HT1080 (cell line): ENCODE measurements at regions not wholly inside any gene's neighbourhood (a gene's known extent, or its start where the extent isn't known, plus 50 kb on each side); places are given as distances from the start of the nearest gene placed in this dataset.
A peak's percentile ranks its signal among the peaks of the same experiment; 100 is the strongest.

ENCODE experiments used
- DNase-seq: peaks from one replicate; pipeline ENCODE4 v3.0.0-alpha.2; 2015; ENCODE audit warnings: low read depth

GRCh38 chr13:69571606-69572323, 535.9 kb upstream of the ATXN8OS start:
- DNase-seq, result no peak

DNA sequence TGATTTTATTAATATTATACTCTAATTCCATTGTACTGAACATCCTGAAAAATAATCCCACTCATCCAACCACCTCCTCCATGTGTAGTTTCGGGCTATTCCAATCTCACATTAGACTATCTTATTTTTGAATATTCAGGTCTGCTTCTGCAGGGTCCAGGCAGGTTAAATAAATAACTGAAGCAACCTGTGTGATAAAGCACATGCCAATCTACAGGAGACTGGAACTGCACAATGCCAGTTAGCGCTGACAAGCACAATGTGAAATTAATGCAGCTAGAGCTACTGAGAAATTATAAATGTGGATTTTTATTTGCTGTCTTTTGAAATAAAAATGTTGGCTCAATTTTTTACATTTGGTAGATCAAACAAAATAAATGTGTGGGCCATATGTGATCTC, 540.1 kb upstream of the ATXN8OS start:
- DNase-seq, result no peak

DNA sequence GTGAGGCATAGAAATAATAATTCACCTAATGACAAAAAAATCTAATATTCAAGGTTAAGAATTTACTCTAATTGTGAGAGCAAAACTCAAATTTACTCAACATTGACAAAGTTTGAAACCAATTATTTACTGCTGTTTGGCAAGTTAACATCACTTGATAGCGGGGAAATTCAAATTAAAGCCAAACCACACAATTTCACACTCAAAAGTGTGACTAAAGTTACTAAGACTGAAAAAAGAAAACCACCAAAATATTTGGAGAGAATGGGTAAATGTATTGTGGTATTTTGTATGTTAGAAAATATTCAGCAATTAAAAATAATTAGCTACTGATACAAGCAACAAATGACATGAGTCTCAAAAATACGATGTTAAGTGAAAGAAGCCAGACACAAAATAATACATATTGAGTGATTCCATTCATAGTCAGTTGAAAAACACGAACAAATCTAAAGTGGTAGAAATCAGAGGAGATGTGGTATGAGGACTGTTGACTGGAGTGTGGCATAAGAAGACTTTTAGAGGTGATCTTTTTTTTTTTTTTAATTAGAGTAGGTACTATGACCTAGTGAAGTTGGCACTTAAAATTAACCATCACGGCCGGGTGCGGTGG, 541.4 kb upstream of the ATXN8OS start:
- no peak for DNase-seq

DNA sequence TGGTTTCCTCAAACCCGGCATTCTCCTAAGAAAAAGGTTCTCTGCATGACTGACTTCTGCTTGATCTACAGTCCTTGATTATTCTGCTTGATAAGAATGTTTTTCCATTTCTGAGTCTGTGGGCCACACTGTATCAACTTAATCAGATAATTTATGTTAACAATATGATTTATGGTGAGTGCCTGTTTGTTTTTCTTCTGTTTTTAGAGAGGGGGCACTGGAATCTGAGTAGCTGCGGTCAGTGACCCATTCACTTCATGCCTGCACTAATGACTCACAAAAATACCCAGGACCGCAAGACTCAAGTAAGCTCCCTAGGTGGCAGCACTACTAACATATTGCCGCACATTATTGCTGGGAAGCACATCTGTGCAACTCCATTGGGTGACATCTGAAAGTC, 542.3 kb upstream of the ATXN8OS start:
- DNase-seq, result peak; percentile 91

DNA sequence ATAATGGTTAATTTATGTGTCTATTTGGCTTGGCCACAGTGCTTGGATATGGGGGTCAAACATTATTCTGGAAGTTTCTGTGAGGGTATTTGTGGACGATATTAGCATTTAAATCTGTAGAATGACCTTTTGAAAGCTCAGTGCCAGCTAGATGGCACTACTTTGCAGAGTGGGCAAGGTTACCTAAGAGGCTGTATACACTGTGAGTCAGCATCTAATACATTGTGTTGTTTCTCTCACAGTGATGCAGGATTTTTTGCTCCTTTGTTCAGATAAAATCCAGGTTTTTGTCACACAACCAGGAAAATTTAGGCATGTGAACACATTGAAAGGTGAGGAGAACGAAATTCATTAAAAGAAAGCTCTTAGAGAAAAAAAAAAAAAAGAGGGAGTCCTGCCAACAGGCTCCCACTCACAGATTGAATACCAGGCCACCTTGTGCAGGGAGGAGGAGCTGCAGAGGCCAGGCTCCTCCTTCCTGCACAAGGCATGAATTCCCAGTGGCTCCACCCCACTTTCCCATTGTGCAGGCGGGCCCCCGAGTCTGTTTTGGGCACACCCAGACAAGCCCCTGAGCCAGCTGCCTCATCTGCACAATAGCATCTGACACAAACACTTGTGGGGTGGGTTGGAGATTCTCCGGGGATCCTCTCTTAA, 551.0 kb upstream of the ATXN8OS start:
- DNase-seq, result peak; percentile 10

- DNase-seq, result no peak
These were observed 553.6 kb upstream of the ATXN8OS start for GRCh38 chr13:69553976-69554375.

DNA sequence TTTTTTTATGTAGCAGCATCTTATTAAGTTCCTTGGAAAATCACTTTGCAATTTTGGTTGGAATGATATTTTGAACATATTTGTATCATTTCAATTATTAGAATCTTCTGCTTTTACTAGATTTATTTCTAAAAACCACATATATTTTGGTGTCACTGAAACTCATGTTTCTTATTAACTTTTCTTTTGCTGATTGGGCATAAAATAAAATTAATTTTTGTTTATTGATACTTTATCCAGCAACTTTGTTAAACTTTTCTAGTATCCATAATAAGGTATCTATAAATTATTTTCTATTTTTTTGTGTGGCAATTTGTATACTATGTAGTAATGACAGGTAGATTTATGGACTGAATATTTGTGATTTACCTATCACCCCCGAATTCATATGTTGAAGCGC, 556.4 kb upstream of the ATXN8OS start:
- DNase-seq, result no peak

- no peak for DNase-seq
These were observed 559.8 kb upstream of the ATXN8OS start for GRCh38 chr13:69547780-69548179.

GRCh38 chr13:69545551-69545950, 562.1 kb upstream of the ATXN8OS start:
- no peak for DNase-seq

- no peak for DNase-seq
These were observed 583.0 kb upstream of the ATXN8OS start for GRCh38 chr13:69524459-69525150.

DNA sequence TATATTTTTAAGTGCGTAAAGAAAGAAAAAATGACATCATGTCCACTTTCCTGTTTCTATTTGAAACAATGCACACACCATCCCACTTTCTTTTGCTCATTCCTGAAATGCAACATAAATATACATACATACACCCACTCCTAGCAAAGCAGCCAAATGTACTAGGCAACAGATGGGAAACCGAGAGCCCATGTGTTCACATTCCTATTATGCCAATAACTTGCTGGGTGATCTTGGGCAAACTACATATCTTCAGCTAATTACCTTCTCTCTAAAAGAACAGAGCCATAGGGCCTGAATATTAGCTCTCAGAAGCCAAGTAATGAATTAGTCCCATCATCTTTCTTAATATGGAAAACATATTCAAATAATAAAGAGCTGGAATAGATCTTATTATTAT, 610.6 kb upstream of the ATXN8OS start:
- DNase-seq, result no peak

DNA sequence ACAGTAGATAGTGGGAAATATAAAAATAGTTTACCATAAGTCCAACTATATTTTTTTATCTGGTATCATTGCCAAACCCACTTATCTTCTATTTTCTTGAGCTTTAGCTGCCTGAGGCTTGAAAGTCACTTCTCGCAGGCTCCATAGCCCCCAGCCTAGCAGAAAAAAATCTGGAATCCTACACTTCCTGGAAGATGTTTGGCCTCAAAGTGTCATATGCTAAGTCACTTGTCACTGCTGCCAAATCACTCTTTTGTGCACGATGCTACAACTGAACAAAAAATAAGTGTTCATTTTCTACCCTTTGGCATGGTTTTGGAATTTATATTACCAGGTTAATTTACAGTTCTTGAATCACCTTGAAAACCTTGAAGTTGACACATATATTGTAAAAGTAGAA, 612.5 kb upstream of the ATXN8OS start:
- no peak for DNase-seq

DNA sequence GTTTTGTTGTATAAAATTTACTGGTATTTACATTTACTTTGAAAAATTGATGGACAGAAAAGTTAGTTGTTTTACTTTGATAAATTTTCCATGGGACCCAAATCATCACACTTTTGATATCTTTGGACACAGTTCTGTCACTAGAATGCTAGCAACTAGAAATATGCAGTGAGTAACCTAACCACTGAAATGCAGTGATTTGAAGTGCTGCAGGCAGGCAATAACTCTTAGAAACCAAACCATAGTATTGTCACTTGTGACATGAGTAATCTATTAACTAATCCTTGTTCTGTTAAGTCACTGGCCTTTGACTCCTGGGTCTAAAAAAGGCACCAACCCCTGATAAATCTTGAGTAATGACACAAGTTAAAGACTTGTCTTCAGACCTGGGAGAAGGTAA, 620.0 kb upstream of the ATXN8OS start:
- DNase-seq, result no peak

DNA sequence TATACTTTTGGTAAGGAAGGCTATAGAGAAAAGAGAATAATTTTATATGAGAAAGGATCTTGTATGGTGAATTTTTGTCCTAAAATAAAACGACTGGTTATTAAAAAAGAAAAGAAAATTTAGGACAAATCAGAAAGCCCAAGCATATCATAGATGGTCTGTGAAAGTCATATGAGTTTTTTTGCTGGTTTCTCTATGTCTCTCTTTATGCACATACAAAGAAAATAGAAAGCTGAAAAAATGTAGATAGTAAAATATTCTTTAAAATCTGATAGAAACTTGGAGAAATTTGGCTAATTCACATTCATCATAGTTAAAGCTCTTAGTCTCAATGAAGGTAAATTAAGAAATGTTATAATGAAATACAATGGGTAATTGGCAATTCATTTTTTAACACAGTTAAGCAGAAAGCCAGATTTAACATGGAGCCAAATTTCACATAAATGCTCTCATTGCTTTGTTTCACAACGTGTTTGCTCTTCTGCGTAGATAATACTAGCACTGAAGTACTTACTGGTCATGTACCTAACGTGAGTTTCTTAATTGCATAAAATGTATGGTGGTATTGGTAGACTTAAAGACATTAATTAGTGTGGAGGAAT, 621.5 kb upstream of the ATXN8OS start:
- DNase-seq, result no peak

DNA sequence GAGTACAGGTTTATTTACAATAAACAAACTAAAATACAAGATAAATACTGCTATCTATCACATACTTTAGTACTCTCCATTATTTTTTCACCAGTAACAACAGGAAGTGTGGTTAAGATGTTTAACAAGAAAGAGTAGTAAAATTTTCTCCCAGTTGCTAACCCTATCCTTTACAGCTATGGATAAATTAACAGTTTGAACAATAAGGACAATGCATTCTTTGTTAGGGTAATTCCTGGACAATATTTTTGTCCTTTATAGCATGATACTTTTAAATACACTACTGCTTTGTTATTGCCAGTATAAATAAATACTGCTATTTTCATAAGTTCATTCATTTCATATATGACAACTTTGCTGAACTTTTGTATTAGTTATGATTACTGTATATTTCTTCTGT, 630.2 kb upstream of the ATXN8OS start:
- no peak for DNase-seq

GRCh38 chr13:69474011-69474685, 633.5 kb upstream of the ATXN8OS start:
- DNase-seq, result peak; percentile 58

GRCh38 chr13:69468624-69469023, 639.0 kb upstream of the ATXN8OS start:
- no peak for DNase-seq

- no peak for DNase-seq
These were observed 646.2 kb upstream of the ATXN8OS start for GRCh38 chr13:69461397-69461796.

- DNase-seq, result no peak
These were observed 648.3 kb upstream of the ATXN8OS start for GRCh38 chr13:69459346-69459745.

DNA sequence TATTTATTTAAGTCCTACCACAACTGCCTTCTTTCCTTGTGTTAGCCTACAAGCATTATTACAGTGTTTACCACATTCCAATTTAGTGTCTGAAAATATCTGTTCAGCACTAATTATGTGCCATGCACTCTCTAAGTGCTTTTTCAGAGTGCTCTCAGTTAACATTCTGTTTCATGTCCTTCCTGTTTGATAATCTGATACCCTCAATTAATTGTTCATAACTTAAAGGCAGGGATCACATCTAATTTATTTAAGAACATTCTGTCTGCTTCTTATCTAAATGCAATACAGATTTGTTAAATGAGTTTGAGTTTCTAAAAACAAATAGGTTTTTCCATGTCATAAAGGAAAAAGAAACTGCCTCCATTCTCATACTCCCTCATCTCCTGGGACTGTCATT, 649.6 kb upstream of the ATXN8OS start:
- DNase-seq, result no peak

GRCh38 chr13:69450245-69450644, 657.4 kb upstream of the ATXN8OS start:
- DNase-seq, result no peak
